SIG-M5 treated with dmso at 0.1 percent for 504 hours (cell line): ENCODE measurements at regions not wholly inside any gene's neighbourhood (a gene's known extent, or its start where the extent isn't known, plus 50 kb on each side); places are given as distances from the start of the nearest gene placed in this dataset.

Experiments
- DNase-seq: peaks from one replicate; lab custom pipeline; 2025; ENCODE audit not compliant: unreplicated experiment; lab: John Stamatoyannopoulos, UW

DNA sequence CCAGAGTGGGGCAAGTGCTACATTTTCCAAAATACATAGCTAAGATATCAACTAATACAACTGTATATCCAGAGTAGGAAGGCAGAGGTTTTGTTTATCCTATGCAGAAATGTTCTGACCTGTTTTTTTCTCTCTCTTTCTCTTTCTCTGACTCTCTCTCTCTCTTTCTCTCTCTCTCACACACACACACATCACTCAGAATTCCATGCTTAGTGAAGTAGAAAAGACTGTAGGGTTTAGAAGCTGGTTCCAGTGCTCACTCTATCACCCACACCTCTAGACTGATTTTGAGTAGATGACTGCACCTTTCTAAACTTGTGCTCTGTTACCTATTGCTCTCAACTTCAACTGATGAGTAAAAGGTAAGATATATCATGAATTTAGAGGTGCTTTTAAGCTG, 356.7 kb downstream of the LRIG3 start:
- DNase-seq = no peak

DNA sequence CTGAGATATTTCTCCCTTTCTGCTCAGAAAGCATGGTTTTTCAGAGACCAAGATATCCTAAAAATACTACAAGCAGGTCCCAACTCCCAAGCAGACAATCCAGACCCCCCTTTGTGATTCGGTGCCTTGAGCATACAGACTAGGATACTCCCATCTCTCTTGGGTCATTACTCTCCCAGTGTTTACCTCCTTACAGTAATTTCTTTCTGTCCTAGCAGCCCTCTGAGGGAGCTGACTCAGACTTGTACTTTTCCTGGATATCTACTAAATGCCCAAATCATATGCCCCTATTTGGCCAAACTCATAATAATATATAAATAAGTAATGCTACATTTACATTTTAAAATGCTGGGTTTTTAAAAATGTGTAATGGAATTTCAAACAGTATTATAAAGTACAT, 355.6 kb downstream of the LRIG3 start:
- no peak for DNase-seq

DNA sequence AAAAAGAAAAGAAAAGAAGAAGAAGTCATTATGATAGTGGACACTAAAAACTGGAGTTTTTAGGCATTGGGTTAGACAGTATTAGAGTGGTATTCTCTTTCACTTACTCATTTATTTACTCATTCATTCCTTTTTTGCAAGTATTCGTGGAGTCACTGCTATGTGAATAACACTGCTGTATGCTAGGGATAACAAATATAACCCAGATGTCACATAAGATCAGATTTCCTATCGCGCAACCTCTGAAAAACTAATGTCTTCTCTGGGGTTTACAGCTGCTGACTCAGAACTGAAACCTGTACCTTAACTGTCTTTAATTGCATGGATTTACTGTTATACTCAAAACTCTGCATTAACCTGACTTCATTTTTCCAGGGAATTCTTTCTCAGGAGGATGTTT, 353.7 kb downstream of the LRIG3 start:
- DNase-seq = no peak

DNA sequence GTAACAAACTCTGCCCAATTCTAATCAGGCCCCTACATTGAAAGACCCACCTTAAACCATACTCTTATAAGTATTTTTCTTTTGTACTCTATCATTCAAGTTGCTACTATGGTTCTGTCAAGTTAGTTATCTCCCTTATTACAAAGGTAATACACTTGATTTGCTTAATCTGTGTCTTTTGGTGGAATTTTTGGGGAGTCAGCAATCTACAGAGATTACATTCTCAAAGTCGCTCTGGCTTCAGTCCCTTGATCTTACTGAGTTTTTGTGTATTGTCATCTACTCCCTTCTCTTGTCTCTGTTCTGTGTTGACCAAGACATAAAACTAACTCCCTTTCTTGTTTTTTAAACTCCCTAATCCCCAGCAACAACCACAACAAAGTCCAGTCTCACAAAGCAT, 353.1 kb downstream of the LRIG3 start:
- no peak for DNase-seq

DNA sequence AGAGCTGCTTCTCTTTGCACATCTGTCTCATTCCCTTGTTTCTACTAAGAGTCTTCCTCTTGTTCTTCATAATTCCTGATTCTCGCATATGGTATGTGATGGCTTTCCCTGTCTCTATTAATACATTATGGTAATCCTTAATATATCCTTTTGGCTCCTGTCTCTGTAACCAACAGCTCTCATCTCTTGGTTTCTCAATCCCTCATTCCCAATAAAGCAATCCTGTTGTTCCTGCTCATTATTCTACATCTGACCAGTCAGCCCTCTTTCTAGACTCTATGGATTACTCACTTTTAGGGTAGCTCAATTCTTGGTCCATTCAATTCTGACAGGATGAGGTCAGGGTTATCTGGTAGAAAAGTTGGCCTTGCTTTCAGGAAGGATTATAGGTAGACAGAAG, 349.9 kb downstream of the LRIG3 start:
- no peak for DNase-seq

DNA sequence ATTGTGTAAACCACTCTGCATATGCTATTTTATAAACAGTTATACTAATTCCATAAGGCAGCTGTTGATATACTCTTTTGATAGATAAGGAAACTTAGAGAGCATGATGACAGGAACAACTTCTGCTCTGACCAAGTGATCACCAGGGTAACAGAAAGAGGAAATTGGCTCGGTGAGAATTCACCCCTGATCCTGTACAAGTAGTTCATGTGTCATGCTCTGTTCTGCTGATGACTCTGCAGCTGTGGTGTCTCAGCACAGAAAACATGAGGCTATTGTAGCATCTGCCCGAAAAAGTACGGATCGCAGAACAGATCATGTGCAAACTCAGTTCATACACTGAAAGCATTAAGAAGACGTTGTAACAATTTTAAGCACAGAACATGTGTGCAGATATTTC, 345.0 kb downstream of the LRIG3 start:
- DNase-seq = peak; percentile 6

DNA sequence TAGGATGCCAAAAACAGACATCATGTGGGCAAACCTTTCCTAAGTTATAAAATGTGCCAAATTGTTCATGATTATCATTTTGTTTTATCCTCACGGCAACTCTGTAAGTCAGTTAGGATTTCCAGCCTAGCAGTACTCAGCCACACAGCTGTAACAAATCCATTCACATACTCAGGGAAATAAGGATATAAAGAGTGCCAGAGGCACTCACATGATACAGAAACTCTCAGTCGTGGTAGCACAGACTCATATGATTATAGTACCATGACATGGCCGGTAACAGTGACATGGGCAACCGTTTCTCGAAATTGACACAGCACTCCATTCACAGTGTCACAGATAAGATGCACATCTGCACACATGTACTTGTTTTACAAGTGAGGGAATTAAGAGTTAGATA, 344.2 kb downstream of the LRIG3 start:
- DNase-seq = no peak

DNA sequence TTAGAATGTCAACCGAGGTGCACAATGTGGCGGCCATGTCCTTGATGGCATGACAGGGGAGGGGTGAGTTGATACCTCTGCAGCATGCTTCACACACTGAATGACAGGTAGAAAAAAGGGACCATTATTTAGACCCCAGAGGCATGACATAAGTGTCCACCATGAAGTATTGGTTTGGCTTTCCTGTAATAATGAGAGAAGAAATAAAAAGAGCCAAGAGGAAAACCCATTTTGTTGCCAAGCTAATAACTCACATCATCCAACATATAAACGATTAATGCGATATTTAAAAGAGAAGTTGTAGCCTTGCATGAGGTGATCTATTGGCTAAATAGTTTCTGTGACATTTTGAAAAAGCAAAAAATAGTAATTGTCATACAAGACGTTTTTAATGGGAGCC, 343.4 kb downstream of the LRIG3 start:
- no peak for DNase-seq

DNA sequence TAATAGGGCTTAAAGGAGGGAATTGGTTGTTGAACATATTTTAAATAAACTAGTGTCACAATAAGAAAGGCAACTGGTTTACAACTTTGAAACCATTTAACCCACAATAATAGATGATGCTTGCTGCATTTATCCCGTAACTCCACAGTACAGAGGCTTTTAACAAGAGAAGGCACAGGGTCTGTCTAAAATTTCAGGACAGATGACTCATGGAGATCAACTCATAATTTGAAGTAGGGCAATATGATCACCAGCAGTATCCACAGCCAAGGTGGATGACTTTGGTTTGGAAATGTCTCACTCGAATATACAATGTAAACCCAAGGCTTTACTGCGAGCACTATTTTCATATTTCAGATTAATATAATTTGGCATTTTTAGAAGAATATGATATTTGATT, 340.2 kb downstream of the LRIG3 start:
- DNase-seq = no peak

DNA sequence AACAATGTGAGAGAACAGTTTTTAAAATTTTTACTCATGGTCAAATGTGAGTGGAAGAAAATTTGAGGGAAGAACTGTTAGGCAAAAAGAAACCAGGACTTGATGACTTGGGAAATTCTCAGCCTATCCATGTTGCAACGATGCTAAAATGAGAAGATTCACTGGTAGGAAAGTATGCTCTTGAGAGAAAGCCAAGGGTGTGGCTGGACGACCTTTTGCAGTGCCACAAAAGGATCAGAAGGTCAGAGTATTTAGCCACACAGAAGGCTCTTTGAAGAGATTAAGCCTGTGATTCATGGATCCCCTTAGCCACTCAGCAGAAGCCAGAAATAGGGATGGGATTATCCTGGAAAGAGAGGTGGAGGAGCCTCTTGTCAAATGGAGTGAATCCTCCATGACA, 336.8 kb downstream of the LRIG3 start:
- no peak for DNase-seq

DNA sequence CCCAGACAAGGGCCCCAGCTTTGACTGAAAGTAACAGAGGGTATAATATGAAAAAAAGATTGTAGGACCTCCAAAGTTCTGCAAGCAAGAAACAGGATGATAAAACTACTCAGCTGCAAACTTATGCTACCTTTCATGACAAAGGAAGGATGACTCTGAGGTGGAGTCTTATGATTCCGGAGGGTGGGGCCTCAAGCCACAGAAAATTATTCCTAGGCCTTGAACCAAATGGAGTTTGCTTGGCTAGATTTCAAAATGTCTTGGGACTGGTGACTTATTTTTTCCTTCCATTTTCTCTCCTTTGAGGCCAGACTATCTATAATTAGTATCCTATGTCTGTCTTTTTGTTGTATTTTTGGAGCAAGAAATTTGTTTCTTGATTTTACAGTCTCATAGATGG, 336.4 kb downstream of the LRIG3 start:
- no peak for DNase-seq

DNA sequence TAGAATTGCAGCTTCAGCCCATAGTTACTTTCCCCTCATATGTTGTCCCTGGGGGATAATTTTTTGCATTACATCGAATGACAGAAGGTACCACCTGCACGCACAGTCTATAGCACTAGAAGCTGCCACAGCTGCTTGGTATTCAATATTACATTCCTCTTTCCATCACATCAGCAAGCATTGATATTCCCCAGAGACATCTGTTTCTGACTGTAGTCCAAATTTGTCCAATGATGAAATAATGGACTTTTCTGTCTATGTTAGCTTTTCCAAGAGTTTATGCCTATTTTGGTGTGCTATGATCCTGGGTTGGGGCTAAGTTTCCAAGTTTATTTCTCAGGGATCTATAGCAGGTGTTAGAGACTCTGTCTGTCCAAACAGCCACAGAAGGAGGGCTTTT, 335.4 kb downstream of the LRIG3 start:
- no peak for DNase-seq

DNA sequence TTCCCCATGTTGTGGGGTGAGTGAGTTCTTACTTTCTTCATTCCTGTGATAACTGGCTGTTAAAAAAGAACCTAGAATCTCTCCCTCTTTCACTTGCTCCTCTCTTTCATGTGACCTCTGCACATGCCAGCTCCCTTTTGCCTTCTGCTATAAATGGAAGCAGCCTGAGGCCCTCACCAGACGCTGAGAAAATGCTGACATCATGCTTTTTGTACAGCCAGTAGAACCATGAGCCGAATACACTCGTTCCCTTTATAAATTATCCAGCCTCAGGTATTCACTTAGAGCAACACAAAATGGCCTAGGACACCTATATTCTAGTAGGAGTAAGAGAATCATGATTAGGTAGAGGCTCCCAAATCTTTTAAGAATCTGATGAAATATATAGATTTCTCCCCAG, 333.5 kb downstream of the LRIG3 start:
- no peak for DNase-seq

DNA sequence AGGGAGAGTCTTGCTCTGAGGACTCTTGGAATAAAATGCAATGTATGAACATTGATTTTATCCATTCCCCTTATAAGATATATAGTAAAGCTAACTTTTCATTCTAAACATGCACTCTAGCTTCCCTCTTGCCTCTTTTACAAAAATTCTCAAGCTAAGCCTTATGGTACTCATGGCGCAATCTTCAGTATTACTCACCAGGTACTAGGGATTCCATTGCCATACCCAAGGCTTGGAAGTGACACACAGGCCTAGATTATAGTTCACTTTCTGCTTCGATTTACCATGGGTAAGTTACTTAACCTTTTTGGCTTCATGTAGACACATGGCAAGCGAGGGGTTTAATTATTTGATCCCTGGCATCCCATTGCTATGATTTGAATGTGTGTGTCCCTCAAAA, 331.5 kb downstream of the LRIG3 start:
- DNase-seq = no peak

DNA sequence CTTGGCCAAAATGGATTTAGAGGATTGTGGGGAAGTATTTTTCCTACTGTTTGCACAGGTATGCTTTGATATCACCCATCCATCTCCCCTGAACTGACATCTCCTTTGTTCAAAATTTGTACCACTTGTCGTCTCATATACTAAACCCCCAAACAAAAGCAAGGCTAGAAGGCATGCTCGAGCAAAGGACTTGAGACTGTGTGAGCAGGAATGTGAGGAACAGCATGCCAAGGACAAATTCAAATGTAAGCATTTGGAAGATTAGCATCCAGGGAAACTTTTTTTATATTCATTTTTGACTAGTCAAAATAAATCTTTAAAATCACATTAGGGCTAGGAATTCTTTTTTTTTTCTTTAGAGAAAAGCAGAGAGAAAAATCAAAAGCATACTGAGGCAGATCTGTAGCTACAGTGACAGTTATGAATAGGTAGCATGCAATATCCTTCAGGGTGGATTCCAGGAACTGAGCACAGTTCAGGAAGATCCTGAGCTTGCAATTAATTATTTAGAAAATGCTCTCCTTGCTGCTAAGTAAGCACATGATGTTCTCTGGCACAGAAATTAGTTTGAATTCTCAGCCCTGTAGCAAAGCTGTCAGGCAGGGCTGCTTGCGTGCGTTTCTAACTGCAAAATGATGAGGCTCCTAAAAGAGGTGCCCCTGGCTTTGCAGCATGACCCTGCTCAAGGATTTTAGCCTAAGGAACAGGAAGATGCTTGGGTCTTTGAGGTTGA, 327.7 kb downstream of the LRIG3 start:
- DNase-seq = no peak

DNA sequence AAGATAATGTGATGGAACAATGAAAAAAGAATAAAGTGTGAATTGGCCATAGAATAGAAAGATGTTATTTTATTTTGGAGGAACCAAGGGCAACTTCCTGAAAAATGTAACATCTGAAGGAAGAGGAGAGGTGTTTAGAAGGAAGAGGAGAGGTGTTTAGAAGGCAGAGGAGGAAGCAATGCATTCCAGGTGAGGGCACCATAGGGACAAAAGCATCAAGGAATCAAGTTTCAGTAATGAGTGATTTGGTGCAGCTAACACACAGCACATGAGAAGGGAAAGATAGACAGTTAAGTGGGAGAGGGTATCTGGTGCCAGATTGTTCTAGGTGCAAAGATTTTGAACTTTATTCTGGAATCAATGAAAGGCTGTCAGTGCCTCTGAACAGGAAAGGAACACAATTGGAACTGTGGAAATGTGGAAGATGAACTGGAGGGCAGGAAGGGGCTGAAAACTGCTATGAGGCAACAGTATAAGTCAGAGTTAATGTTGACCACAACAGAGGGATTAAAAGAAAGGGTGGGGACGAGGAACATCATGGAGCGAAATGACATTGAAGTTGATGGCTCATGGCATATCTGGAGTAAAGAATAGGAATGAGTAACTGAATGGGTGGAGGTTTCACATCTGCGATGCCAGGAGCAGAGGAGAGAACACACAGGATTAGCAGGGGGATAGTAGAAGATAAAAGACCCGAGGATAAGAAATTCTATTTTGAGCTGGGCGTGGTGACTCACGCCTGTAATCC, 326.6 kb downstream of the LRIG3 start:
- DNase-seq = no peak

DNA sequence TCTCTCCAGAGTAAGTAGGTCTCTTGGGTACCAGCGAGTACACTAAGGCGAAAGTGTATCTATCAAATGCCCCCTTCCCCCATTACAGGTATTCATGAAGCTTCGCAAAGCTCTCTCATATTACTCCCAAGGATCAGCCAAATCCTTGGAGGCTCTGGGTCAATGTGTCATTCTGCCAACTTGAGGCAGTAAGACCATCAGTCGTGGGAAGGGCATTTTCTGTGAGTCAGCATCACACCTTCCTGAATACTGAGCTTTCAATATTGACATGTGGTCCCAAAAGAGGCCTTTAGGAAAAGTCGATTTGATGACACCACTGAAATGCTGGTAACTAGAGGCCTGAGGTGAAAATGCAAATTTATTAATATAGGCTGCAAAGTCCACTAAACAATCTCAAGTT, 323.9 kb downstream of the LRIG3 start:
- DNase-seq = no peak

DNA sequence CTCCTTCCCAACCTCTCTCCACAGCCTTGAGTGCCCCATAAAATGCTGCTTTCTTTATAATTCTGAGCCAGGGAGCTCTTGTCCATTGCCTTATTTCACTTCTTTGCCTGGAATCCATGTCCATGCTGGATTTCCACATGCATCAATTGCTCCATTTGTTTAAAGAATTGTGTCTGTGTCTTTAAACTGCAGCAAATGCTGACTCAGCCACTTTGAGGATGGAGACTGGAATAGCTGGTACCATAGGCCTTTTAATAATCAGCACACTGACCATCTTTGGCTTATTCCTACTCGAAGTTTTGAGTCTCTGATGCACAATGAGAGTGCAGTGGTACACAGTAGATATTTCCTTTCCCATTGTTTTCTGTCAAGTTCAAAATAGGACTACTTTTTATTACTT, 318.8 kb downstream of the LRIG3 start:
- DNase-seq = no peak

DNA sequence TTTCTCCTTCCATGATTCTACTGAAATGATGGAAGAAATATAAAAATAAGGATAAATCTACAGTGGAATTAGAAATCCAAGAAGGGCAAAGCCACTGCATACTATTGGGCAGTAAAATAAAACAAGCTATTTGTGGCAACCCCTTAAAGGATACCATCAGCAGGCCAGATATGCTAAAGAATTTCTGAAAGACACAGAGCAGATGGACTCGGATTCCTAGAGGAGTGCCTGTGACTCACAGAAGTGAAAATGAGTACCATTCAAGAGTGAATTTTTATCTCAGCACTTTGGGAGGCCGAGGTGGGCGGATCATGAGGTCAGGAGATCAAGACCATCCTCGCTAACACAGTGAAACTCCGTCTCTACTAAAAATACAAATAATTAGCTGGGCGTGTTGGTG, 318.1 kb downstream of the LRIG3 start:
- no peak for DNase-seq

DNA sequence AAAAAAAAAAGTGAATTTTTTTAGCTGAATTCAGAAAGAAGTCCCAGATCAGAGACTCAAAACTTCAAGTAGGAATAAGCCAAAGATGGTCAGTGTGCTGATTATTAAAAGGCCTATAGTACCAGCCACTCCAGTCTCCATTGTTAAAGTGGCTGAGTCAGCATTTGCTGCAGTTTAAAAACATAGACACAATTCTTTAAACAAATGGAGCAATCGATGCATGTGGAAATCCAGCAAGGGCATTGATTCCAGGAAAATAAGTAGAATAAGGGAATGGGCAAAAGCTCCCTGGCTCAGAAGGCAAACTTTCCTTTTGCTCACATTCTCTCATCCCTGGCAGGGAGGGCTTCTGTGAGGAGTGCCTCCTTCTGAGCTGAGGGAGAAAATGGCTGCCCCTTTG, 317.6 kb downstream of the LRIG3 start:
- no peak for DNase-seq

DNA sequence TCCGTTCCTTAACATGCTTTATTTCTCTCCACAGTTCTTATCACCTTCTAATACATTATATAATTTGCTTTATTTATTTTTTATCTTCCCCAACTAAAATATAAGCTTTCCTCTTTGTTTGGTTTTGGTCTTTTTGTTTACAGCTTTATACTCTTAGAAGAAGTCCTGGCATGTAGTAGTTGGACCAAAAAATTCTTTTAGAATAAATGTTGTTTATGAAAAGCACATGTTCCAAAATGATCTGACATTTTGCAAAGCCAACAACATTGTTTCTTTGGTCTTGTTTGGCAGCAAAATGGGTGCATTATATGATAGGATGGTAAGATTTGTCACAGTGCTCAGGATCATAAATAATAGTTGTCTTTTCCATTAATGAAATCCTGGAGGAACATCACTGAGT, 312.5 kb downstream of the LRIG3 start:
- DNase-seq = no peak

DNA sequence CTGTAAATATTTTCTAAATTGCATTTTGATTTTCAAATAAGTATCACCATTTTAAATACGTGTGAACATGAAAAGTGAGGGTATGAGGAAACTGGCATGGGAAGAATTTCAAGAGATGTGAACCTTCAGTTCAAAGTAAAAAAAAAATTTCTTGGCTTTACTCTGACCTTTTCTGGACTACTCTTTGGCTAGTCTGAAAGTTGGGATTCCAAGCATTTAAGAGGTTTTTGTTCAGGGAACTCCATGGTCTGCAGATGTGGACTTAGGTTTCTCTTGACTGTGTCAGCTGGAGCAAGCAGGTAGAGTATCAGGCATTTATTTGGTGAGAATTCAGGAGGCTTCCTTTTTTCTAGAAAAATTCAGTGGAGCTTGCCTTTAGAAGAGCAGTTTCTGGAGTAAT, 311.6 kb downstream of the LRIG3 start:
- no peak for DNase-seq

DNA sequence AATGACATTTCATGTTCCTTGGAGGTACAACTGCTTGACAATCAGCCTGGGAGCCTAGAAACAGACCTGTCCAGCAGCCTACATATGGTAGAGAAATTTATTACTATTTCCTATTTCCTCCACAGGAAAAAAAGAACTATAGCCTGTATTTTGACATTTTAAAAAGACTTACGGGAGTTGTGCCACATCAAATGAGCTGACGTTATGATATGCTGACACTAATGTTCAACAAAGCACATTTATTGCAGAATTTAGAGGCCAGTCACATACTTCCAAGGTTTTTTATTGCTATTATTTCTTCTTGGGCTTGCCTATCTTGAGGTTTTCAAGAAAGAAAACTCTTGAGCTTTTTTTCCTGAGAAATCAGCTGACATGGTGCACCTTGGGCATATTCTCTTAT, 305.3 kb downstream of the LRIG3 start:
- no peak for DNase-seq
